ENCODE measurements at regions not wholly inside any gene's neighbourhood (a gene's known extent, or its start where the extent isn't known, plus 50 kb on each side); places are given as distances from the start of the nearest gene placed in this dataset.

DNA sequence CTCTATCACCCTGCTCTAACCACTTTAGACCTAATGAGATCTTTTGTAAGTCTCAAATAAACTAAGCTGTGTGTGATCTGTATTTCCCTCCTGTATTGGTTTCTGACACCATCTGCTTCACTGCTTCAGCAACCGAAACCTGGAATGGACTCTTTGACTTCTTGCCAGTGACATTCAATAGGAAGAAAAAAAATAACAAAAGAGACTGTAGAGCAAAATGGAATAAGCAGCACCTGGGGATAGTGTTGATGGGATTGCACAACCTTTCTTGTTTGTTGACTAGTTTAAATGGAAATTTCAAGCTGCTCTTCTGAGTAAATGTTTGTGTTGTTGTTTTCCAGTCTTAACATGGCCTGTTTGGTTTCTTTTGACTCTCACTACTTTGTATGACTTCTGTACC lies 888.6 kb upstream of the SEL1L start:
- no peak for DNase-seq (ENCODE audit: extremely low spot score in 2 of 2)
- no peak overlapping the region for H3K4me3 ChIP-seq
- no peak overlapping the region for H3K27ac ChIP-seq
- no peaks in the 10 kb centered on the region for H3K36me3 ChIP-seq
- H3K9me3 ChIP-seq, result no peaks in the 10 kb centered on the region
- intact Hi-C loops (cut with DNase I), result no loop called here
- TF ChIP-seq, protein P1, sequence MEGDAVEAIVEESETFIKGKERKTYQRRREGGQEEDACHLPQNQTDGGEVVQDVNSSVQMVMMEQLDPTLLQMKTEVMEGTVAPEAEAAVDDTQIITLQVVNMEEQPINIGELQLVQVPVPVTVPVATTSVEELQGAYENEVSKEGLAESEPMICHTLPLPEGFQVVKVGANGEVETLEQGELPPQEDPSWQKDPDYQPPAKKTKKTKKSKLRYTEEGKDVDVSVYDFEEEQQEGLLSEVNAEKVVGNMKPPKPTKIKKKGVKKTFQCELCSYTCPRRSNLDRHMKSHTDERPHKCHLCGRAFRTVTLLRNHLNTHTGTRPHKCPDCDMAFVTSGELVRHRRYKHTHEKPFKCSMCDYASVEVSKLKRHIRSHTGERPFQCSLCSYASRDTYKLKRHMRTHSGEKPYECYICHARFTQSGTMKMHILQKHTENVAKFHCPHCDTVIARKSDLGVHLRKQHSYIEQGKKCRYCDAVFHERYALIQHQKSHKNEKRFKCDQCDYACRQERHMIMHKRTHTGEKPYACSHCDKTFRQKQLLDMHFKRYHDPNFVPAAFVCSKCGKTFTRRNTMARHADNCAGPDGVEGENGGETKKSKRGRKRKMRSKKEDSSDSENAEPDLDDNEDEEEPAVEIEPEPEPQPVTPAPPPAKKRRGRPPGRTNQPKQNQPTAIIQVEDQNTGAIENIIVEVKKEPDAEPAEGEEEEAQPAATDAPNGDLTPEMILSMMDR (IDR thresholded peaks at IDR 0.05), result no peak
- TF ChIP-seq POLR2AphosphoS5 (IDR thresholded peaks at IDR 0.05; ENCODE audit: insufficient read depth in 1 of 2, low read depth in 1 of 2) (no peak), POLR2A (IDR thresholded peaks at IDR 0.05) (no peak)
- no peaks in the 10 kb centered on the region for H3K4me1 ChIP-seq
- H3K27me3 ChIP-seq, result no peaks in the 10 kb centered on the region

DNA sequence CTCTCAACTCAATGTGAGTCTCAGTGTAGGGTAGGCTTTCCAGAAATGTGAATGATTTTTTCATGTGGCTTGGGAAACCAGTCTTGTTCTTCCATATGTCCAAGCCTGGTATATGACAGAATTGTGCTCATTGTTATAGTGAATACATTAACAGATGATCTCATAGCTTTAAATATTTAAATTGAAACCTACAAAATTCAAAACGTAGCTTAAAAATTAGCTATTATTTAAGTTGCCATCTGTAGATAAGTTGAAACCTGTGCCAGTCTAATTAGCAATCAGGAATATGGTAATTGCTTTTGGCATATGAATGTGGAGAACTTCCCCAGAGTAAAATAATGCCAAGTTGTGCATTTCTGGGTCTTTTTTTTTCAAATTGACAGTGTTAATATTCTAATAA lies 891.6 kb upstream of the SEL1L start:
- DNase-seq (ENCODE audit: extremely low spot score in 2 of 2), result no peak
- intact Hi-C loops (cut with DNase I), result no loop called here
- TF ChIP-seq POLR2A (IDR thresholded peaks at IDR 0.05), result no peak
- TF ChIP-seq, protein P1 (IDR thresholded peaks at IDR 0.05), result no peak
- no peak for TF ChIP-seq POLR2AphosphoS5 (IDR thresholded peaks at IDR 0.05; ENCODE audit: insufficient read depth in 1 of 2, low read depth in 1 of 2)

DNA sequence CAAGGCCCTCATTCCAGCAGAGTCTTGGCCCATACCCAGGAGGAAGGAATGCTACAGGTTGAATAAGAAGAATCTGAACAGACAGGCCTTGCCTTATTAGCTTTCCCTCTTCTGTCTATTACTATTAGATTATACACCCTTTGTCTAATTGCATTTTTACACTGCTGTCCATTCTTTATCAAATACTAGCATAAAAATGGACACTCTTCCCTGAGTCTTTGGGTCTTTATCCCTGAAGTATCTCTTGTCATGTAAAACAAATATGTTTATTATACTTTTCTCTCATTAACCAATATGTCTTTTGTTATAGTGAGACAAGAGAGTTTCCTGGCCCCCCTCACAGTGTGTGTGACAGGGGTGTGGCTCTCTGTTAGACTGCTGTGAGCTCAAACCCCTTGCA lies 897.4 kb upstream of the SEL1L start:
- Histone ChIP-seq H3K27me3 (no peaks in the 10 kb centered on the region), H3K27ac (no peak overlapping the region), H3K4me3 (no peak overlapping the region), H3K36me3 (no peaks in the 10 kb centered on the region), H3K9me3 (no peaks in the 10 kb centered on the region), H3K4me1 (no peaks in the 10 kb centered on the region)
- no peak for TF ChIP-seq POLR2AphosphoS5 (IDR thresholded peaks at IDR 0.05; ENCODE audit: insufficient read depth in 1 of 2, low read depth in 1 of 2)
- intact Hi-C loops (cut with DNase I), result no loop called here
- no peak for DNase-seq (ENCODE audit: extremely low spot score in 2 of 2)

More for the DNA sequence above, 891.6 kb upstream of the SEL1L start:
- Histone ChIP-seq H3K4me3 (no peak overlapping the region), H3K9me3 (no peaks in the 10 kb centered on the region), H3K27me3 (no peaks in the 10 kb centered on the region), H3K36me3 (no peaks in the 10 kb centered on the region), H3K27ac (no peak overlapping the region), H3K4me1 (no peaks in the 10 kb centered on the region)

DNA sequence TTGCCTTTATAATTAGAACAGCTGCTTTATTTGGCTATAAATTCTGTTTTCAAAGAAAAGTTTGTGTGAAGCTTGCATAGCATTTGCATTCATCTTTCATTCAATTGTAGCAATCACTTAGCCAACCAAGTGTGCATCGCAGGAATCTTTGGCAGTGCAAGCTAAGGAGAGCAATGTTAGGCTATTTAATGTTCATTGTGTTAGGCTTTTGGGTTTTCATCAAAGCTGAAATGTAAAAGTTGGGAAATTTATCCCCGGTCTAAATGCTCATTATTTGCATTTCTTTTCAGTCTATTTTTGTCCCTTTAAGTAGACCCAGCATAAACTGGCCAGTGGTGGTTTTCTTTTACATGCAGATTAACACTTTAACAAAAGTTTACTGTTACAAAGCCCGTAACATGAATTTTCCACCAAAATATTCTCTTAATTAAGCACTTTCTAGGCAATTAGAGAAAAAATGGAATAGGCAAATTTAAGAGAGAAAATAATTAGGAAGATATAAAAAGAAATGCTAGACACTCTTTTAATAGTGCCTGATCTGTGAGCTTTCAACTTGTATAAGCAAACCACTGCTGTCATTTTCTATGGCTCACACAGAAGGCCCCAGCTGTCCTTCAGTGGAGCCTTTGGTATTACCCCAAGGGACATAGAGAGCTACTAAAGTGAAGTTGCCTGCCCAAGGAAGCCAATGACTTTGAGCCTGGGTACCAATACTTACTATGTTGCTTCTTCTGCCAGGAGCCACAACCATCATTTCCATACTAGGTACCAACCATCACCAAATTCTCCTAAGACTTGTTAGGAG lies 898.9 kb upstream of the SEL1L start:
- no peak for DNase-seq (ENCODE audit: extremely low spot score in 2 of 2)
- intact Hi-C loops (cut with DNase I), result no loop called here
- Histone ChIP-seq H3K4me1 (no peaks in the 10 kb centered on the region), H3K36me3 (no peaks in the 10 kb centered on the region), H3K27ac (no peak overlapping the region), H3K4me3 (no peak overlapping the region), H3K9me3 (no peaks in the 10 kb centered on the region), H3K27me3 (no peaks in the 10 kb centered on the region)
- TF ChIP-seq POLR2A (IDR thresholded peaks at IDR 0.05) (no peak), POLR2AphosphoS5 (IDR thresholded peaks at IDR 0.05; ENCODE audit: insufficient read depth in 1 of 2, low read depth in 1 of 2) (no peak)
- TF ChIP-seq, protein P1 (IDR thresholded peaks at IDR 0.05), result no peak

DNA sequence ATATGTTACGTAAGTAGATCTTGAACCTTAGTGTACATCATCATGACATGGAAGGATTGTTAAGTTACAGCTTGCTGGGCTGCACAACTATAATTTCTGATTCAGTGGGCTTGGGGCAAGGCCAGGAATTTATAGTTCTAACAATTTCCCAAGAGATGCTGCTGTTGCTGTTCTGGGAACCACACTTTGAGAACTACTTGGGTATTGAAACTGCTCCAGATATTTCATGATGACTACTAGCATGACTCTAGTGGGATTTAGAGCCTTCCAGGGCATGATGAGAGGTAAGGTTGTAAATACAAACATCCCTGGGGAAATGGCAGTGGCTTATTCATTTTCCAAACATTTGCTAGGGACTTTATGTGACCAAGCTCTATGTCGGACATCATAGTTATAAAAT lies 904.8 kb upstream of the SEL1L start:
- Histone ChIP-seq H3K27ac (no peak overlapping the region), H3K9me3 (no peaks in the 10 kb centered on the region), H3K27me3 (no peaks in the 10 kb centered on the region), H3K36me3 (no peaks in the 10 kb centered on the region), H3K4me1 (no peaks in the 10 kb centered on the region), H3K4me3 (no peak overlapping the region)
- DNase-seq (ENCODE audit: extremely low spot score in 2 of 2), result no peak
- intact Hi-C loops (cut with DNase I), result no loop called here
- TF ChIP-seq POLR2A (IDR thresholded peaks at IDR 0.05) (no peak), POLR2AphosphoS5 (IDR thresholded peaks at IDR 0.05; ENCODE audit: insufficient read depth in 1 of 2, low read depth in 1 of 2) (no peak)
- TF ChIP-seq, protein P1 (IDR thresholded peaks at IDR 0.05), result no peak

Measured in vagina (tissue), 2 donors.